ENCODE measurements at regions not wholly inside any gene's neighbourhood (a gene's known extent, or its start where the extent isn't known, plus 50 kb on each side); places are given as distances from the start of the nearest gene placed in this dataset.

DNA sequence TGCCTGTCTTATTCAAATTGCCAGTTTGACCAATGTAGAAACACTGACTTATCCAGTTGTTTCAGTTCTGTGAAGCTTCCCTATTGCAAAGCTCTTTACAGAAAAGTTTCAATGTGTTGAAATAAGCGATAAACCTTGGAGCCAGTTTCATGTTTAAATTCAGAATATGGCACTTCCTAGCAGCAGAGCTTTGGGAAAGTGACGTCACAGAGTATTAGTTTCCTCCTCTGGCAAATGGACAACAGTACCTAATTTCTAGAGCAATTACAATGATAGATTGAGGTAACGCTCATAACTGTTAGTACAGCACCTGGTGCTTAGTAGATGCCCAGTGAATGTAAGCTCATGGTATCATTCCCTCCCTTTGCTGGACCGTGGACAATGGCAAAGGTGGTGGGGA lies 527.5 kb upstream of the DAB1 start:
- Histone ChIP-seq H3K9ac (no peak overlapping the region), H3K9me3 (no peaks in the 10 kb centered on the region), H3K79me2 (ENCODE audit: insufficient read depth) (no peaks in the 10 kb centered on the region), H3F3A (replicated peaks; ENCODE audit: insufficient read depth) (no peaks in the 10 kb centered on the region), H3K9me2 (no peaks in the 10 kb centered on the region), H3K36me3 (replicated peaks in 1 of 2; ENCODE audit: control insufficient read depth in 1 of 2, insufficient read depth in 2 of 2, low read length in 1 of 2) (no peaks in the 10 kb centered on the region), H4K20me1 (ENCODE audit: insufficient read depth) (no peaks in the 10 kb centered on the region), H3K27me3 (ENCODE audit: insufficient read depth) (no peaks in the 10 kb centered on the region), H3K27ac (ENCODE audit: low read depth in 2 of 2, low read length in 1 of 2) (no peak overlapping the region), H3K4me1 (ENCODE audit: control insufficient read depth in 1 of 2, insufficient read depth in 2 of 2, low read depth in 1 of 2, low read length in 1 of 2) (no peaks in the 10 kb centered on the region), H3K4me2 (no peak overlapping the region), H2AFZ (ENCODE audit: low read depth) (no peak overlapping the region), H3K4me3 (ENCODE audit: low read depth in 2 of 2, low read length in 1 of 2) (no peak overlapping the region)
- CTCF ChIA-PET = interaction anchor here (0.6 to 1.5 kb wide), 4 partner anchors 9 to 24 kb away, joined by 3 read pairs; no protein-coding TSS in a partner anchor
- POLR2A ChIA-PET = no interaction called here
- TF ChIP-seq MXI1 (IDR thresholded peaks at IDR 0.05; ENCODE audit: low read depth, low read length) = no peak
- no peak for TF ChIP-seq TAF1 (IDR thresholded peaks at IDR 0.05; ENCODE audit: borderline replicate concordance, low read depth, low read length)
- TF ChIP-seq, protein P1, sequence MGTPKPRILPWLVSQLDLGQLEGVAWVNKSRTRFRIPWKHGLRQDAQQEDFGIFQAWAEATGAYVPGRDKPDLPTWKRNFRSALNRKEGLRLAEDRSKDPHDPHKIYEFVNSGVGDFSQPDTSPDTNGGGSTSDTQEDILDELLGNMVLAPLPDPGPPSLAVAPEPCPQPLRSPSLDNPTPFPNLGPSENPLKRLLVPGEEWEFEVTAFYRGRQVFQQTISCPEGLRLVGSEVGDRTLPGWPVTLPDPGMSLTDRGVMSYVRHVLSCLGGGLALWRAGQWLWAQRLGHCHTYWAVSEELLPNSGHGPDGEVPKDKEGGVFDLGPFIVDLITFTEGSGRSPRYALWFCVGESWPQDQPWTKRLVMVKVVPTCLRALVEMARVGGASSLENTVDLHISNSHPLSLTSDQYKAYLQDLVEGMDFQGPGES (IDR thresholded peaks at IDR 0.05; ENCODE audit: low read depth, low read length) = no peak
- TF ChIP-seq NFIC (IDR thresholded peaks at IDR 0.05; ENCODE audit: borderline replicate concordance) = no peak
- no peak for TF ChIP-seq TCF12 (IDR thresholded peaks at IDR 0.05)
- TF ChIP-seq ELF1 (IDR thresholded peaks at IDR 0.05) = no peak
- no peak for TF ChIP-seq FOSL2 (IDR thresholded peaks at IDR 0.05; ENCODE audit: borderline replicate concordance, low read depth)
- TF ChIP-seq EP300 (IDR thresholded peaks at IDR 0.05; ENCODE audit: borderline replicate concordance in 1 of 2, low read depth in 1 of 2, low read length in 1 of 2) = no peak
- no peak for TF ChIP-seq FOXJ3 (CRISPR knock-in tag; IDR thresholded peaks at IDR 0.05)
- 56% methylated on average over 4 of the region's 4 CpGs for WGBS (ENCODE audit: low lambda C conversion rate)
- no peak for DNase-seq

DNA sequence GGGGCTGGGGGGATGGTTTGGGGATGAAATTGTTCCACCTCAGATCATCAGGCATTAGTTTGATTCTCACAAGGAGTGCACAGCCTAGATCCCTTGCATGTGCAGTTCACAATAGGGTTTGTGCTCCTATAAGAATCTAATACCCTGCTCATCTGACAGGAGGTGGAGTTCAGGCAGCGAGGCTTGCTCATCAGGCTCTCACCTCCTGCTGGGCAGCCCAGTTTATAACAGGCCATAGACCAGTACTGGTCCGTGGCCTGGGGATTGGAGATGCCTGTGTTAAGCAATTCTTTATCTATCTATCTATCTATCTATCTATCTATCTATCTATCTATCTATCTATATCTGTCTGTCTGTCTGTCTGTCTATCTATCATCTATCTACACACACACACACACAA lies 525.3 kb upstream of the DAB1 start:
- POLR2A ChIA-PET = no interaction called here
- H3K36me3 ChIP-seq (replicated peaks in 1 of 2; ENCODE audit: control insufficient read depth in 1 of 2, insufficient read depth in 2 of 2, low read length in 1 of 2) = no peaks in the 10 kb centered on the region
- TF ChIP-seq, protein P2, sequence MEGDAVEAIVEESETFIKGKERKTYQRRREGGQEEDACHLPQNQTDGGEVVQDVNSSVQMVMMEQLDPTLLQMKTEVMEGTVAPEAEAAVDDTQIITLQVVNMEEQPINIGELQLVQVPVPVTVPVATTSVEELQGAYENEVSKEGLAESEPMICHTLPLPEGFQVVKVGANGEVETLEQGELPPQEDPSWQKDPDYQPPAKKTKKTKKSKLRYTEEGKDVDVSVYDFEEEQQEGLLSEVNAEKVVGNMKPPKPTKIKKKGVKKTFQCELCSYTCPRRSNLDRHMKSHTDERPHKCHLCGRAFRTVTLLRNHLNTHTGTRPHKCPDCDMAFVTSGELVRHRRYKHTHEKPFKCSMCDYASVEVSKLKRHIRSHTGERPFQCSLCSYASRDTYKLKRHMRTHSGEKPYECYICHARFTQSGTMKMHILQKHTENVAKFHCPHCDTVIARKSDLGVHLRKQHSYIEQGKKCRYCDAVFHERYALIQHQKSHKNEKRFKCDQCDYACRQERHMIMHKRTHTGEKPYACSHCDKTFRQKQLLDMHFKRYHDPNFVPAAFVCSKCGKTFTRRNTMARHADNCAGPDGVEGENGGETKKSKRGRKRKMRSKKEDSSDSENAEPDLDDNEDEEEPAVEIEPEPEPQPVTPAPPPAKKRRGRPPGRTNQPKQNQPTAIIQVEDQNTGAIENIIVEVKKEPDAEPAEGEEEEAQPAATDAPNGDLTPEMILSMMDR (IDR thresholded peaks at IDR 0.05) = peak; percentile 14; the same call in 1 of the 2 replicates
- TF ChIP-seq SIN3A (IDR thresholded peaks at IDR 0.05; ENCODE audit: borderline replicate concordance, low read depth, low read length) = no peak
- H3K27ac ChIP-seq (ENCODE audit: low read depth in 2 of 2, low read length in 1 of 2) = no peak overlapping the region
- WGBS (ENCODE audit: low lambda C conversion rate) = 33% methylated on average over 2 of the region's 2 CpGs
- no peak for DNase-seq
- H3K9me3 ChIP-seq = no peaks in the 10 kb centered on the region
- H3K9ac ChIP-seq = no peak overlapping the region
- no peak overlapping the region for H3K4me3 ChIP-seq (ENCODE audit: low read depth in 2 of 2, low read length in 1 of 2)
- no peaks in the 10 kb centered on the region for H3K27me3 ChIP-seq (ENCODE audit: insufficient read depth)
- no peaks in the 10 kb centered on the region for H4K20me1 ChIP-seq (ENCODE audit: insufficient read depth)
- H3F3A ChIP-seq (replicated peaks; ENCODE audit: insufficient read depth) = no peaks in the 10 kb centered on the region
- no peak overlapping the region for H2AFZ ChIP-seq (ENCODE audit: low read depth)
- H3K79me2 ChIP-seq (ENCODE audit: insufficient read depth) = no peaks in the 10 kb centered on the region
- CTCF ChIA-PET = no interaction called here
- H3K4me1 ChIP-seq (ENCODE audit: control insufficient read depth in 1 of 2, insufficient read depth in 2 of 2, low read depth in 1 of 2, low read length in 1 of 2) = no peaks in the 10 kb centered on the region
- H3K4me2 ChIP-seq = no peak overlapping the region
- no peaks in the 10 kb centered on the region for H3K9me2 ChIP-seq

Measured in SK-N-SH (cell line).